Sigmoid colon (tissue), 3 donors: ENCODE measurements at regions not wholly inside any gene's neighbourhood (a gene's known extent, or its start where the extent isn't known, plus 50 kb on each side); places are given as distances from the start of the nearest gene placed in this dataset.

Experiments used
- POLR2A ChIP-seq, 2 donors: fragments of 450-650 bp; IDR thresholded peaks; one replicate each; pipeline ENCODE4 v1.6.1; 2016; ENCODE audit warnings: antibody characterized with exemption in 2 of 2, mild to moderate bottlenecking in 2 of 2, moderate library complexity in 2 of 2
- TF ChIP-seq, protein P1 (sequence below), 4 experiments: fragments of 450-650 bp in 3 of 4; fragments of 200-600 bp in 1 of 4; IDR thresholded peaks; one replicate each; pipeline ENCODE4 v1.5.1; 2016 to 2019; ENCODE audit warnings: antibody characterized with exemption in 4 of 4, mild to moderate bottlenecking in 3 of 4, moderate library complexity in 2 of 4

DNA sequence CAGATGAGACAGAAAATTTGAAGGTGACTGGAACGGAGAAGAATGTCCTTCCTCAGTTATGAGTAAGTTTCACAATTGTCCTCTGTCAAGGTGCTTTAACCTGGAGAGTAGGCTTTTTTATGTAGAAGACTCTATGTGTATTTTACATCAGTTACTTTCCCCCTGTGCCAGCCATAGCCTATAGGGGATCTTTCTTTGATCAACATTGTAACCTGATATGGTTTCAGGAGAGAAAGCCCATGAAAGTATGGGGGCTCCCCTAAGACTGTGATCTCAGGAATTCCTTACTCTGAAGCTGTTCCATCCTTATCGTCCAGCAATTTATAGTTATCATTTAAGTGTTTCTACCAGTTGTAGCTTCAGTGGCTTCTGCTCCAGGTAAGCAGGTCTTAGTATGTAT lies 1076.3 kb upstream of the EPHA6 start:
- TF ChIP-seq POLR2A (IDR thresholded peaks at IDR 0.05), result no peak
- TF ChIP-seq, protein P1, sequence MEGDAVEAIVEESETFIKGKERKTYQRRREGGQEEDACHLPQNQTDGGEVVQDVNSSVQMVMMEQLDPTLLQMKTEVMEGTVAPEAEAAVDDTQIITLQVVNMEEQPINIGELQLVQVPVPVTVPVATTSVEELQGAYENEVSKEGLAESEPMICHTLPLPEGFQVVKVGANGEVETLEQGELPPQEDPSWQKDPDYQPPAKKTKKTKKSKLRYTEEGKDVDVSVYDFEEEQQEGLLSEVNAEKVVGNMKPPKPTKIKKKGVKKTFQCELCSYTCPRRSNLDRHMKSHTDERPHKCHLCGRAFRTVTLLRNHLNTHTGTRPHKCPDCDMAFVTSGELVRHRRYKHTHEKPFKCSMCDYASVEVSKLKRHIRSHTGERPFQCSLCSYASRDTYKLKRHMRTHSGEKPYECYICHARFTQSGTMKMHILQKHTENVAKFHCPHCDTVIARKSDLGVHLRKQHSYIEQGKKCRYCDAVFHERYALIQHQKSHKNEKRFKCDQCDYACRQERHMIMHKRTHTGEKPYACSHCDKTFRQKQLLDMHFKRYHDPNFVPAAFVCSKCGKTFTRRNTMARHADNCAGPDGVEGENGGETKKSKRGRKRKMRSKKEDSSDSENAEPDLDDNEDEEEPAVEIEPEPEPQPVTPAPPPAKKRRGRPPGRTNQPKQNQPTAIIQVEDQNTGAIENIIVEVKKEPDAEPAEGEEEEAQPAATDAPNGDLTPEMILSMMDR (IDR thresholded peaks at IDR 0.05), result no peak
